ENCODE measurements at regions not wholly inside any gene's neighbourhood (a gene's known extent, or its start where the extent isn't known, plus 50 kb on each side); places are given as distances from the start of the nearest gene placed in this dataset.

GRCh38 chr1:242824435-242824834 is 299.9 kb upstream of the PLD5 start:
- TF ChIP-seq CTCF (IDR thresholded peaks at IDR 0.05) (no peak), POLR2AphosphoS5 (IDR thresholded peaks at IDR 0.05; ENCODE audit: low read depth, low read length) (no peak), REST (IDR thresholded peaks at IDR 0.05; ENCODE audit: insufficient read depth in 1 of 2, low read depth in 2 of 2, low read length in 1 of 2) (no peak), SIN3A (IDR thresholded peaks at IDR 0.05; ENCODE audit: borderline replicate concordance, insufficient read depth, low read depth, low read length) (no peak)
